Effector CD8-positive, alpha-beta T cell (primary cell): ENCODE measurements at regions not wholly inside any gene's neighbourhood (a gene's known extent, or its start where the extent isn't known, plus 50 kb on each side); places are given as distances from the start of the nearest gene placed in this dataset.
"Not testable (repeated sequence)": the region's sequence is repeated elsewhere in the genome, so short reads cannot be mapped to it uniquely, and the experiment has no call there.

Experiments used
- DNase-seq: peaks from one replicate; lab custom pipeline; 2025; lab: John Stamatoyannopoulos, UW

DNA sequence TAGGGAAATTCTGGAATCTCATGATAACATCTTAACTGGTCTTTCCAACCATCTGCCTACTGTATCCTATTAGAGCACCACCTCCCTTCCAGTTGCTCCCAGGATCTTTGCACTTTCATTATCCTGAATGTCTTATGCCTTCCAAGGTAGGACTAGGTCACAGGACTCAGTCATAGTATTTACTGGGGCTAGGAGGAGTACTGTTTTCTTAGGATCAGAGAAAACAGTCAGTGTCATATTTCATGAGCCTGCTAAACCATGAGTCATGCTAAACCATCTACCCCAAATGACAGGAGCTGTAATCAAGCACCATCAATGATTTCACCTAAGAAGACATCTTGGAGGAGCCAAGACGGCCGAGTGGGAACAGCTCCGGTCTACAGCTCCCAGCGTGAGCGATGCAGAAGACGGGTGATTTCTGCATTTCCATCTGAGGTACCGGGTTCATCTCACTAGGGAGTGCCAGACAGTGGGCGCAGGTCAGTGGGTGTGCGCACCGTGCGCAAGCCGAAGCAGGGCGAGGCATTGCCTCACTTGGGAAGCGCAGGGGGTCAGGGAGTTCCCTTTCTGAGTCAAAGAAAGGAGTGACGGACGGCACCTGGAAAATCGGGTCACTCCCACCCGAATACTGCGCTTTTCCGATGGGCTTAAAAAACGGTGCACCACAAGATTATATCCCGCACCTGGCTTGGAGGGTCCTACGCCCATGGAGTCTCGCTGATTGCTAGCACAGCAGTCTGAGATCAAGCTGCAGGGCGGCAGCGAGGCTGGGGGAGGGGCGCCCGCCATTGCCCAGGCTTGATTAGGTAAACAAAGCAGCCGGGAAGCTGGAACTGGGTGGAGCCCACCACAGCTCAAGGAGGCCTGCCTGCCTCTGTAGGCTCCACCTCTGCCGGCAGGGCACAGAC lies 1439.2 kb upstream of the ACVR2A start:
- not testable (repeated sequence) for DNase-seq

DNA sequence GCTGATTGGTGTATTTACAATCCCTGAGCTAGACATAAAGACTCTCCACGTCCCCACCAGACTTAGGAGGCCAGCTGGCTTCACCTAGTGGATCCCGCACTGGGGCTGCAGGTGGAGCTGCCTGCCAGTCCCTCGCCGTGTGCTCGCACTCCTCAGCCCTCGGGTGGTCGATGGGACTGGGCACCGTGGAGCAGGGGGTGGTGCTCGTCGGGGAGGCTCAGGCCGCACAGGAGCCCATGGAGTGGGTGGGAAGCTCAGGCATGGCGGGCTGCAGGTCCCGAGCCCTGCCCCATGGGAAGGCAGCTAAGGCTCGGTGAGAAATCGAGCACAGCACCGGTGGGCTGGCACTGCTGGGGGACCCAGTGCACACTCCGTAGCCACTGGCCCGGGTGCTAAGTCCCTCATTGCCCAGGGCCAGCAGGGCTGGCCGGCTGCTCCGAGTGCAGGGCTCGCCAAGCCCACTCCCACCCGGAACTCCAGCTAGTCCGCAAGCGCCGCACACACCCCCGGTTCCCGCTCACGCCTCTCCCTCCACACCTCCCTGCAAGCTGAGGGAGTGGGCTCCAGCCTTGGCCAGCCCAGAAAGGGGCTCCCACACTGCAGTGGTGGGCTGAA lies 1441.2 kb upstream of the ACVR2A start:
- DNase-seq = not testable (repeated sequence)

DNA sequence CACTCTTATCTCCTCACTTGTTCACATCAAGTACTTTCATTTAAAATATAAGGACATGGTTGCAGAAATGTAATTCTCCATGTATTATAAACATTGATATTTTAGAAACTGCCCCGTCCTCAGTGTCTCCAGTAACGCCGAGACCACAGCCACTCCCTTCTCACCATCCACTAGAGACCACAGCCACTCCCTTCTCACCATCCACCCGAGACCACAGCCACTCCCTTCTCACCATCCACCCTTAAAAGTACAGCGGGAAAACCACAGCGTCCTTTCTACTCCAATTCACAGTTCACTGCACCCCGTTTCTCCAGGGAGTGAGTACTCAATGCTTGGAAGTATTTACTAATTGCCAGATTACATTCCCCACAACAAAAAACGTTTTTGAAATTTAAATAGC lies 1452.2 kb upstream of the ACVR2A start:
- no peak for DNase-seq

DNA sequence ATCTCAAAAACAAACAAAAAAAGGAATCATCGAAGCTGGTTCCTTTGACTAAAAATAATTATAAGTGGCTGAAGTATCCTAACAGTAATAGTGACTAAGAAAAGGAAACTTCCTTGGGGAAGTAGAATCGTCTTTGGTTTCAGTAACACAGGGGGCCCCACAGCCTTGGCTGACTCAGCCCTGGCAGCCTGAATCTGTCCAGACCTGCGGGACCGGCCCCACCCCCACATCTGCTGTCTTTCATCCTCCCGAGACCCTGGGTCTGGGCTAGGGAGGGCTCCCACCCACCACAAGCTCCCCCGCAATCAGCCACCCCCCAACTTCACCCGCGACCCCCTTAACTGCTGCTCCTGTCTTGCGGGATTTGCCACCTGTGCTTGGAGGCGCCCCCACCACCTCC lies 1452.6 kb upstream of the ACVR2A start:
- no peak for DNase-seq

DNA sequence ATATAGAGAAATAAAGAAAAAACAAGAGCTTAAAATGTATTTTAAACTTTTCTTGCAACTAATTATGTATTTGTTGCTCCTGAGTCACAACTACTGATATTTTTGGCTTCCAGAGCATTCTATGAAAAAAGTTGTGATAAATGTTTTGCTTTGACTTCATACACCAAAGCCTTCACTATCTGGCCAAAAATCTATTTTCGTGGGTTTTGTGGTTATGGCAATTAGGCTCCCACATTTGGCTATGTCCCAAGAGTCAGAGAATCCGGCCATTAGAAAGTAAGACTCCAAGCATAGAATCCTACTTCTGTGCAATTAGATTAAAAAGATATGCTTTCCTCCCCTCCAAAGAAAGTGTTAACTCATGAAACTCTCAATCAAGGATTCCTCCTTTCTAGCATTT lies 1456.1 kb upstream of the ACVR2A start:
- DNase-seq = no peak

DNA sequence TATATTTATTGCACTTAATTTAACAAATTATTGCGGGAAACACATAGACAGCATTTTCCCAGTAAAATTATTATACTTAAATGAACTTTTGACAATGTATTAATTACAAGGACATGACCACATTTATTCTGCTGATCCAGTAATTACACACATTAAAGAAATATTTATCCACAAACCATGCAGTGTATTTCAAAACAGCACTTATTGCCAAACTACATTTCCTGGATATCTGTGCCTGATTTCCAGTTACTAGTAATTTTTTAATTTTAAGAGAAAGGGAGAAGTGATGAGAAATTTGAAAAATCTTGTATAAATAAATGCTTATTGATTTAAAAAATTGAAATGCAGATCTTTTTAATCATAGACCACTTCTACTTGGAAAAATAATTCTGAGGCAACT lies 1458.7 kb upstream of the ACVR2A start:
- no peak for DNase-seq

DNA sequence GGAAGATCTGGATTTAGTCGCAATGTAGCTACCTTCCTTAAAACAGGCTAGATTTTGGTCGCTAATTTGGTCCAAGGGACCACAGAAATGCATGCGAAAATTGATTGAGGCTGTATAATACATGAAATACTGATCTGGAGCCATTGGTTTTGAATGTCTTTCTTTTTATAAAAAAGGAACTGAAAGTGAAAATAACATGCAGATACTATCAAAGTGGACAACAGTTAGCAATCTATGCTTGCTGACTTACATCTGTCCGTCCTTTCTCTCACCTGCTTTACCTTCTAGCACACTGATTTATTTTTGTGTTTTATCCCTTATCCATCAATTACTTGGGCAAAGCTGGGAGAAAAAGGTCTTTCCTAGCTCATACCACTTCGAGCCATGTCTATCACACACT lies 1459.8 kb upstream of the ACVR2A start:
- no peak for DNase-seq

DNA sequence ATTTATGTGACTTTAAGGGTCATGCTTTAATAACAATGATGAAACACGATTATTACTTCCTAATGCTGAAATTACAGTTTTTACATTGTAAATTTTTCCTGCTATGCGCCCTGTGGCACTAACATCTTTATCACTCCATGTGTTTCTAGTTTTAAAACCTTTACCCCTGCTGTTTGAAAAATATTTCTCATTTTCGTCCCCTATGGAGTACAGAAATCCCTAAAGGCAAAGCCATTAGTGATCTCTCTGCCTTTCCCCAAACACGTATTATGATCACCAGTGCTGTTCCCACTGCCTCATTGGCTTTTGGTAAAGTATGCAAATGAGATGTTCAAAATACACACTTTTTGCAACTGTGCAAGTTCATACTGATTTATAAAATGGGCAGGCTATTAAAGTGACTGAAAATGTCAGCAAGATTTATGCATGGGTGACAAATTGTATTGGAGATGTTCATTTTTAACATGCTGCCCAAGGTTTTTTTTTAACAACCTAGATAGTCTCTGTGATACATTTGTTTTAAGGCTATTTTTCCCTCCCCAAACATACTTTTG lies 1468.2 kb upstream of the ACVR2A start:
- DNase-seq = no peak

DNA sequence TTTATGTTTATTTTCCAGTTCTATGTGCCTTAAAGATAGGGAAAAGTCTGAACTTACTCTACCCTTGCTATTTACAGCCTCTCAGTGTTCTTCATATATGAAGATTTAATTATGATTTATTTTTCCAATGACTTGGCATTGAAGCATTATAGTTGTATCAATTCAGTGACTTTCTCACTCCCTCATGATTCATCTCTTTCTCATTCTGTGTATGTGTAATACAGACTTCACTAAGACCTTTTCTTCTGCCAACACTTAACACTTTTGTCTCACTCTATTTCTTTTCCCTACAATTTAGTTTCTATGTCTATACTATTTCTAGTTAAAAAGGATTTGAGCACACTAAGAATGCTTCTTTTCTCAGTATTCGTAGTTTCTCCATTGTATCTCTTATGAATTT lies 1470.3 kb upstream of the ACVR2A start:
- no peak for DNase-seq

DNA sequence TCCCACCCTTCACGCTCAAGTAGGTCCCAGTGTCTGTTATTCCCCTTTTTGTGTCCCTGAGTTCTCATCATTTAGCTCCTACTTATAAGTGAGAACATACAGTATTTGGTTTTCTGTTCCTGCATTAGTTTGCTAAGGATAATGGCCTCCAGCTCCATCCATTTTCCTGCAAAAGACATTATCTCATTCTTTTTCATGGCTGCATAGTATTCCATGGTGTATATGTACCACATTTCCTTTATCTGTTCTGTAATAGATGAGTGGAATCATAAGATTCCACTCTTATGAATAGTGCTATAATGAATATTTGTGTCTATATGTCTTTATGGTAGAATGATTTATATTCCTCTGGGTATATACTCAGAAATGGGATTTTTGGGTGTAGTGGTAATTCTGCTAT lies 1473.5 kb upstream of the ACVR2A start:
- not testable (repeated sequence) for DNase-seq

DNA sequence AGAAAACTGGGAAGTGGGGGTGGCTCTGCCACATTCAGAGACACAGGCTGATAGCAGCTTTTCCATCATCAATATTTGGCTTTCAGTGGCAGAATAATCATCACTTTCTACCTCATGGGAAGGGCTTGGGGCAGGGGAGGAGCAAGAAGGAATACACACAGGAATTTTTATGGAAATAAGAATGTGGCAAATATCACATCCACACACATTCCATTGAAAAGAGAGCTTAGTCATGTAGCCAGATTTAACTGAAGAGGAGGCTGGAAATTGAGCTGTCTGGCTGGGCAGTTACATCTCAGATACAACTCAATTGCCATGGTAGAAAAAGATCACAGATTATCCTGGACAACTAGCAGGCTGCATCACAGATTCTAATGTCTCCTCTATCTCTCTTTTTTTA lies 1474.0 kb upstream of the ACVR2A start:
- no peak for DNase-seq

DNA sequence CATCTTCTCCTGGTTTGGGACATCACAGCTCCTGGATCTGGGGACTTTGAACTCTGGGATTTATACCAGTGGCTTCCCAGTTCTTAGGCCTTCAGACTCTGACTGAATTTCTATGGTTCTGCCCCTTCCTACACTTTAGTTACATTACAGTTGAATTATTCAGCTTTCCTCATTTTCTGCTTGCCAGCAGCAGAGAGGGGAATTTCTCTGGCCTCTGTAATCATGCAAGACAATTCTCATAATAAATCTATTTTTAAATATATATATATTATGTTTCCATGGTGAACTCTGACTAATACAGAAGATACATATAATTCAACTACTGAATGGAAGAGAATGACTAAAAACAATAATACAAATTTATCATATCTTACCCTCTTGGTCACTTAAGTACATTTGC lies 1478.6 kb upstream of the ACVR2A start:
- no peak for DNase-seq

DNA sequence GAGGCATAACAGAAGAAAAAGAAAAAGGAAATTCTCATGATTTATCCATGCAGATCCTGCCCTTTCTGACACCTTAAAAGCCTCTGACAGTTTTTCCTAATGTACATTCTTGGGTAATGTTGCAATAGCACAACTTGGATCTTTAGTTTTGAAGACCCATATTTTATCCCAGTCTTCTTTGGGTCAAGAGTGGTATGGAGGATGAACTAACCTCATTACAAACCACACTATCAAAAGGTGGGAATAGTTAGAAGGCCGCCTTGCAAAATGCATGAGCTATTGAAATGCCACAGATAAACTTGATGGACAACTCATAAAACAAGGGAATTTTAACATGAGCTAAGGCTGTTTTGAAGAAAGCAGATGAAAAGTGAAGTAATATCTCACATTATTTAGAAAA lies 1479.8 kb upstream of the ACVR2A start:
- no peak for DNase-seq

DNA sequence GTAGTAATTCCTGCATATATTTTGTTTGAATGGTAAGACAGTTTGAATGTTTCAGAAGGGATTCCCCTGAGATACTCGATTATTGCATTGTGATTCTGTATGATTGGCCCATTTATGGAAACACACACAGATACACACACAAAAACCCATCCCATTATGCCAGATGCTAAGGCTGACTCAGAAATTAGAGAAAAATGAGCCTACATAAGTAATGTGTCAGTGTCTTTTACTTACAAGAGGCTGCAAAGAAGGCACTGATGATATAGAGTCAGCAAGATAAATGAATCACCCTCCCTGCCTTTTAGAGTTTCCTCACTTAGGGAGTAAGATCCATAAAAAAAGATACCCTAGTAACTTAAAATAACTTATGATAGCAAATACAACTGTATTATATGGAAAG lies 1481.1 kb upstream of the ACVR2A start:
- no peak for DNase-seq

DNA sequence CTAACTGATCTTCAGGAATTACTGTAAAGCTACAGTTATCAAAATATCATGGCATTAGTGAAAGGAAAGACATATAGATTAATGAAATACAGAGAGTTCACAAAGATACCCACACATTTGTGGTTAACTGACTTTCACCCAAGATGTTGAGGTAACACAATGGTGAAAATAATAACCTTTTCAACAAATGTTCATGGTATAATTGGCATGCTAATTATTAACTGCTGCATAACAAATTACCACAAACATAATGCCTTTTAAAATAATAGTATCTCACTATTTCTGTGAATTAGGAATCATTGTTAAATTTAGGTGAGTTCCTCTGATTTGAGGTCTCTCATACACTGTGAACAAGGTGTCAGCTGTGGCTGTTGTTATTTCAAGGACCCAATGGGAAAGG lies 1493.1 kb upstream of the ACVR2A start:
- no peak for DNase-seq

DNA sequence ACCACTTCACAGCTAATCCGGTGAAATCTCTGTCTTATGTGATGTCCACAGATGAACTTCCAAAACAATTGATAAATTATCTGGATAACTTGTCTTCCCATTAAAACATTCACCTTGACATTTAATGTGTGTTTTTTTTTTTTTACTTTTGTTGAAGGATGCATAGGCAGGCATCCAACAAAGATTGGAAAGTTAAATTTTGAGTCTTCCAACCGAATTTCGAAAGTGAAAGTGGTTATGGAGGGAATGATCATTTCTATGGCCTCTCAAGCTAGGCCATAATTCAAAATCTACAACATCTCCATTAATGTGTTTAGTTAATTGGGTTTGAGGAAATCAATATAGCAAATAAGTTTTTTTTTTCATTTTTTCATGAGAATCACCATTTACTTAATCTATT lies 1495.5 kb upstream of the ACVR2A start:
- DNase-seq = no peak

DNA sequence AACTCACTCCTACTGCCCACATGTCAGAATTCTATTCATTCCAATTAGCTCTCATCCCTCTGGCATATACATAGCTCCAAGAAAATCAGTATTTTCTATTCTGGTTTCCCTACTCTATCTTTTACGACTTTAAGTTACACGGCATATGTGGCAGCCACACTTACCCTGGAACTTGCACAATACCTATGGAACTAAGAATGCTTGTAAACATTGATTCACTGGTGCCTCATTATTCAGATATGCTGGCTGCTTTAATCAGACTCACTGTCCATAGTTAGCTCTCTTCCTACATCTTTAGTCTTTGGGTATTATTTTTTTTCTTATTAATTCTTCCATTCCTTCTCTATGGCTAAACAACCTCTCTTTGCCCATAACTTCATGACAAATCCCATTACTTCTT lies 1519.9 kb upstream of the ACVR2A start:
- DNase-seq = no peak

DNA sequence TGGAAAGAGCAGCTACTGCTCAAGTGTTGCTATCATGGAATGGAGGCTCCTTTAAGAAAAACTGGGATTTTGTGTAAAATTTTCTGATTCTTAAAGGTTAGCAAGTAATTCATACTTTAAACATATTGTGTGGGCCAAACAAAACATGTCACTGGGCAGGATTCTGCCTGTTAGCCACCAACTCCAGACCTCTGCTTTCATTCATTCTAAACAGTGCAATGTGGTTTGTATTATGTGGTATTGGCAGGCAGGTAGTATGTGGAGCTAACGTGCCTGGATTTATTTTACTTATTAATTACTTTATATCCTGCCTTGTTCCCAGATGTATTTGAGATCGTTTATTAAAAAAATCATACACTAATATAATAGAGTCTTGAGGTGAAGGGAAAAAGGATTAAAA lies 1521.3 kb upstream of the ACVR2A start:
- no peak for DNase-seq

DNA sequence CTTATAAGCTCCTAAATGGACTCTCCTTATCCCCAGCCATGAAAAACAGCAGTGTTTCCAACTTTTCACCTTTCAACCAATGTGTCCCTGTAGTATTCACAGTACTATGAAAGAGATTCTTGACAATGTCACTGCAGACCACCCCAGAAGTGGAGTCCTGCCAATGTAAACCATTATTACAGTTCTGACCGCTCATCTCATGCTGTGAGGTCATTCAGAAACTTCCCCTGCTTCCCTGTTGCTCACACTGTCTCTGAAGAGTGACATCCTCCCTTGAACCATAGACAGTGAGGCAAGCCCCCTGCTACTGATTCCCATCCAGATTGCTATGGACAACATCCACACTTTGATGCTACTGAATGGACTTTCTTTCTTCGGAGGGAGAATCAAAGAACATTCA lies 1523.7 kb upstream of the ACVR2A start:
- DNase-seq = no peak

DNA sequence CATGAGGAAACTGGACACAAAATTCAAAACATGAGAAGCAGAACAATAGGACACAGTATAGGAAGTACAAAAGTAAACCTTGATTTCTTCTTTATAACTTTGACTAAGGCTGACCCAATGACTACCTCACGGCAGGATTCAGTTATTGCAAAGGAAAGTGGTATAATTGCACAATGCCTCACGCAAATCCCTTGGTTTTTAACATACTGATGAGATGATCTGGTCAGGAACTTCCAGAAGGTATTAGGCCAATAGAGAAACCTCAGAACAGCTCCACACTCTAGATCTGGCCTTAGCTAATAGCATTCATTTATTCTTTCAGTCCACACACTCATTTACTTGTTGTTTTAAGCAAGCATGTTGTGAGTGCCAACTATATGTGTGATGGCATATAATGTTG lies 1526.9 kb upstream of the ACVR2A start:
- DNase-seq = no peak

DNA sequence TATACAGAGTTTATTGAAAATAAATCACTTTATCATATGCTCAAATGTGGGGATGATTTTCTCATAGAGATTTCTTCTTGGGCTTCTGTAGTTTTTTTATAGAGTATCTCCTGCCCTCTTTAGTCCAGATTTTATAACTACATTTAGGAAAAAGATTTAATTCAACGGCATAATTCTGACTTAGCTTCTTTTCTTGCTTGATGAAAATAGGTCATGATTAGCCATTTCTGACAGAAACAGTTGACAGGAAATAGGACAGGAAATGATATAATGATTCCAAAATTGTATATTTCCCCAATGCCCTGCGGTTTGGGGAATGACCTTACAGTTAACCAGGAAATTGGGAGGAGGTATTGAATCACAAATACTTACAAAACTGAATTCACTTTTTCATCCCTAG lies 1531.9 kb upstream of the ACVR2A start:
- DNase-seq = no peak

DNA sequence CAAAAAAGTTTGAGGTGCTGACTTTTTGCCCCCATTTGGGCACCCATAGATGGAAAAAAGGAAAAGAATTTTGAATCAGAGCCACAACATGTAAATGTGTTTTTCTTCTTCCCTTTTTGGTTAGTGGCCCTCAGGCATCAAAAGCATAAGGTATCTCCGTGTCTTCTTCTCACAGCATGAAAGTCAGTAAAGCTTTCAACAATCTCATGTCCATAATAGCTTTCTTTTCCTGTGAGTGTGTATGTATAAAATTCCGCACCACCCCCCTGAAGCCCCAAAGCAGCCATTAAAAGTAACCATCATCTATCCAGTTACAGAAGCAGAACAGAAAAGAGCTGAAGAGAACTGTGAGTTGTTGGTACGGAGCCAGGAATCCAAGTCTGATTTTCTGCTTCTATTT lies 1539.7 kb upstream of the ACVR2A start:
- no peak for DNase-seq

DNA sequence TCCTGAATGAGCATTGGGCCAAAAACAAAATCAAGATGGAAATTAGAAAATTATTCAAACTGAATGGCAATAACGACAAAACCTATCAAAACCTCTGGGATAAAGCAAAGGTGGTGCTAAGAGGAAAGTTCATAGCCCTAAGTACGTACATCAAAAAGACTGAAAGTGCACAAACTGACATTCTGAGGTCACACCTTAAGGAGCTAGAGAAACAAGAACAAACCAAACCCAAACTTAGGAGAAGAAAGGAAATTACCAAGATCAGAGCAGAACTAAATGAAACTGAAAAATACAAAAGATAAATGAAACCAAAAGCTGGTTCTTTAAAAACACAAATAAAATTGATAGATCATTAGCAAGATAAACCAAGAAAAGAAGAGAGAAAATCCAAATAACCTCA lies 1543.5 kb upstream of the ACVR2A start:
- DNase-seq = no peak
